ENCODE measurements at regions not wholly inside any gene's neighbourhood (a gene's known extent, or its start where the extent isn't known, plus 50 kb on each side); places are given as distances from the start of the nearest gene placed in this dataset.

GRCh38 chr21:23445307-23445706, 2162.0 kb downstream of the MRPL39 start:
- no peak for TF ChIP-seq CTCF (IDR thresholded peaks at IDR 0.05; ENCODE audit: poor library complexity, severe bottlenecking)
- TF ChIP-seq SMC3 (conservative IDR thresholded peaks at IDR 0.05; ENCODE audit: poor library complexity): no peak
- TF ChIP-seq EP300 (conservative IDR thresholded peaks at IDR 0.05; ENCODE audit: poor library complexity, severe bottlenecking): no peak
- no peak for TF ChIP-seq POLR2AphosphoS5 (IDR thresholded peaks at IDR 0.05)
- TF ChIP-seq TAF1 (IDR thresholded peaks at IDR 0.05; ENCODE audit: low read depth): no peak
- TF ChIP-seq REST (IDR thresholded peaks at IDR 0.05; ENCODE audit: borderline replicate concordance): no peak

Data from neural cell (in vitro differentiated cells).